Body of pancreas (tissue), 4 donors: ENCODE measurements at regions not wholly inside any gene's neighbourhood (a gene's known extent, or its start where the extent isn't known, plus 50 kb on each side); places are given as distances from the start of the nearest gene placed in this dataset.

Source experiments
- ATAC-seq: fragments of 150-250 bp; one replicate; pipeline ENCODE4 v1.9.1; 2016
- DNase-seq, 4 donors: peaks; one replicate each; pipeline ENCODE4 v3.0.0-alpha.2; 2019
- H3K27ac ChIP-seq, 4 donors: fragments of 200-600 bp; sonication (generic); 1 replicate in 3 of 4; 2 replicates in 1 of 4; pipeline versions ENCODE4 v1.5.1 to v1.6.1; 2016 to 2019; ENCODE audit warnings: mild to moderate bottlenecking in 1 of 4, mixed read lengths in 1 of 4, moderate library complexity in 1 of 4
- H3K27me3 ChIP-seq, 2 donors: fragments of 200-600 bp; sonication (generic); one replicate each; pipeline ENCODE4 v1.6.0; 2016; ENCODE audit warnings: mild to moderate bottlenecking in 1 of 2
- H3K36me3 ChIP-seq, 2 donors: fragments of 200-600 bp; sonication (generic); replicated peaks in 1 of 2; 2 replicates each; pipeline ENCODE4 v1.5.1; 2016; ENCODE audit warnings: low read depth in 2 of 2; ENCODE audit not compliant: insufficient read depth in 1 of 2
- H3K4me1 ChIP-seq: fragments of 200-600 bp; sonication (generic); one replicate; pipeline ENCODE4 v1.6.0; 2016
- H3K4me3 ChIP-seq, 2 donors: fragments of 200-600 bp; sonication (generic); 1 replicate in 1 of 2; 2 replicates in 1 of 2; pipeline ENCODE4 v1.5.1; 2016 to 2019
- H3K9me3 ChIP-seq, 3 donors: fragments of 200-600 bp; sonication (generic); 1 replicate in 2 of 3; 2 replicates in 1 of 3; pipeline ENCODE4 v1.5.1; 2016
- POLR2A ChIP-seq, 3 donors: fragments of 450-650 bp; IDR thresholded peaks; one replicate each; pipeline ENCODE4 v1.6.1; 2016; ENCODE audit warnings: antibody characterized with exemption in 3 of 3, mild to moderate bottlenecking in 2 of 3
- WGBS, 2 donors: methylation state at CpG; one replicate each; pipeline ENCODE4 v1.1.5; 2017; 5-methylcytosine and 5-hydroxymethylcytosine counted together
- intact Hi-C: fragments of 100-400 bp; cut with DNase I; formaldehyde crosslinking; loops from one replicate; pipeline ENCODE4 v1.15.1; 2023
- TF ChIP-seq, protein P1 (sequence below), 7 experiments: fragments of 450-650 bp in 4 of 7; fragments of 200-600 bp in 3 of 7; sonication (generic) in 3 of 7; IDR thresholded peaks; one replicate each; pipeline ENCODE4 v1.5.1; 2016 to 2019; ENCODE audit warnings: antibody characterized with exemption in 7 of 7

GRCh38 chr2:136167721-136168475, 49.9 kb upstream of the CXCR4 start:
- H3K9me3 ChIP-seq, result no peaks in the 10 kb centered on the region
- no peaks in the 10 kb centered on the region for H3K4me1 ChIP-seq
- DNase-seq (no peak), ATAC-seq (no peak)
- H3K27me3 ChIP-seq, result no peaks in the 10 kb centered on the region
- no peaks in the 10 kb centered on the region for H3K36me3 ChIP-seq
- WGBS, 2 donors, result 51 to 57% methylated on average over 8 of the region's 8 CpGs
- intact Hi-C loops, result no loop called here
- no peak overlapping the region for H3K27ac ChIP-seq
- TF ChIP-seq POLR2A (IDR thresholded peaks at IDR 0.05), result no peak
- TF ChIP-seq, protein P1, sequence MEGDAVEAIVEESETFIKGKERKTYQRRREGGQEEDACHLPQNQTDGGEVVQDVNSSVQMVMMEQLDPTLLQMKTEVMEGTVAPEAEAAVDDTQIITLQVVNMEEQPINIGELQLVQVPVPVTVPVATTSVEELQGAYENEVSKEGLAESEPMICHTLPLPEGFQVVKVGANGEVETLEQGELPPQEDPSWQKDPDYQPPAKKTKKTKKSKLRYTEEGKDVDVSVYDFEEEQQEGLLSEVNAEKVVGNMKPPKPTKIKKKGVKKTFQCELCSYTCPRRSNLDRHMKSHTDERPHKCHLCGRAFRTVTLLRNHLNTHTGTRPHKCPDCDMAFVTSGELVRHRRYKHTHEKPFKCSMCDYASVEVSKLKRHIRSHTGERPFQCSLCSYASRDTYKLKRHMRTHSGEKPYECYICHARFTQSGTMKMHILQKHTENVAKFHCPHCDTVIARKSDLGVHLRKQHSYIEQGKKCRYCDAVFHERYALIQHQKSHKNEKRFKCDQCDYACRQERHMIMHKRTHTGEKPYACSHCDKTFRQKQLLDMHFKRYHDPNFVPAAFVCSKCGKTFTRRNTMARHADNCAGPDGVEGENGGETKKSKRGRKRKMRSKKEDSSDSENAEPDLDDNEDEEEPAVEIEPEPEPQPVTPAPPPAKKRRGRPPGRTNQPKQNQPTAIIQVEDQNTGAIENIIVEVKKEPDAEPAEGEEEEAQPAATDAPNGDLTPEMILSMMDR (IDR thresholded peaks at IDR 0.05), result no peak
- no peak overlapping the region for H3K4me3 ChIP-seq
